ENCODE measurements at regions not wholly inside any gene's neighbourhood (a gene's known extent, or its start where the extent isn't known, plus 50 kb on each side); places are given as distances from the start of the nearest gene placed in this dataset.

GRCh38 chr3:148255981-148256969, 441.4 kb upstream of the AGTR1 start:
- H3K9me2 ChIP-seq (replicated peaks; ENCODE audit: insufficient read depth, low read length): no peaks in the 10 kb centered on the region
- no peak overlapping the region for H2AFZ ChIP-seq (ENCODE audit: low read depth, low read length, severe bottlenecking)
- no peak overlapping the region for H3K27ac ChIP-seq (ENCODE audit: low read depth, low read length)
- H3K9ac ChIP-seq (ENCODE audit: low read length): no peak overlapping the region
- no peaks in the 10 kb centered on the region for H3K9me3 ChIP-seq (ENCODE audit: insufficient read depth, low read length)
- TF ChIP-seq EZH2phosphoT487 (conservative IDR thresholded peaks at IDR 0.05; ENCODE audit: low read length): no peak
- TF ChIP-seq, protein P1, sequence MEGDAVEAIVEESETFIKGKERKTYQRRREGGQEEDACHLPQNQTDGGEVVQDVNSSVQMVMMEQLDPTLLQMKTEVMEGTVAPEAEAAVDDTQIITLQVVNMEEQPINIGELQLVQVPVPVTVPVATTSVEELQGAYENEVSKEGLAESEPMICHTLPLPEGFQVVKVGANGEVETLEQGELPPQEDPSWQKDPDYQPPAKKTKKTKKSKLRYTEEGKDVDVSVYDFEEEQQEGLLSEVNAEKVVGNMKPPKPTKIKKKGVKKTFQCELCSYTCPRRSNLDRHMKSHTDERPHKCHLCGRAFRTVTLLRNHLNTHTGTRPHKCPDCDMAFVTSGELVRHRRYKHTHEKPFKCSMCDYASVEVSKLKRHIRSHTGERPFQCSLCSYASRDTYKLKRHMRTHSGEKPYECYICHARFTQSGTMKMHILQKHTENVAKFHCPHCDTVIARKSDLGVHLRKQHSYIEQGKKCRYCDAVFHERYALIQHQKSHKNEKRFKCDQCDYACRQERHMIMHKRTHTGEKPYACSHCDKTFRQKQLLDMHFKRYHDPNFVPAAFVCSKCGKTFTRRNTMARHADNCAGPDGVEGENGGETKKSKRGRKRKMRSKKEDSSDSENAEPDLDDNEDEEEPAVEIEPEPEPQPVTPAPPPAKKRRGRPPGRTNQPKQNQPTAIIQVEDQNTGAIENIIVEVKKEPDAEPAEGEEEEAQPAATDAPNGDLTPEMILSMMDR (IDR thresholded peaks at IDR 0.05; ENCODE audit: insufficient read depth, low read length, poor library complexity, severe bottlenecking): no peak
- no peaks in the 10 kb centered on the region for H4K20me1 ChIP-seq (ENCODE audit: low read depth, low read length)
- H3K4me2 ChIP-seq (ENCODE audit: low read depth, low read length, poor library complexity, severe bottlenecking): no peak overlapping the region
- no peaks in the 10 kb centered on the region for H3K79me2 ChIP-seq (ENCODE audit: insufficient read depth, low read length)
- no peaks in the 10 kb centered on the region for H3K36me3 ChIP-seq (ENCODE audit: low read length)
- no peak overlapping the region for H3K4me3 ChIP-seq (ENCODE audit: insufficient read depth, low read length, poor library complexity, severe bottlenecking)
- H3F3A ChIP-seq (ENCODE audit: insufficient read depth): no peaks in the 10 kb centered on the region
- H3K27me3 ChIP-seq (ENCODE audit: low read length): no peaks in the 10 kb centered on the region

DNA sequence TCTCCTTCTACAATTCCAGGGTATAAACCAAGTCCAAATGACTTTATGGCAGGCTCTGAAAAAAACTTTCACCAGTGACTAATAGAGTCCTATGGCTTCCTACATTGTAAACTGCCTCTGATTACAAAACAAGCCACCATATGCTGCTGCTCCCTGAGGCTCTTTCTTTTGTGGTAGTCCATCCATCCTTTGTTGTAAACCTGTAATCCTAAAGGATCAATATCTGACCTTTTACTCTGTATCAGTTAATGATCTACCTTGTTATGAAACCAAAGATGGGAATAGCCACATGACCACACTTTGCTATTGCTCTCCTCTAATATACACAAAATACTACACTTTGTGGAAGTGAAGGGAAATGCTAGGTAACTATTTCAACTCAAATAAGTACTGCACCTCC, 434.7 kb upstream of the AGTR1 start:
- no peak overlapping the region for H3K9ac ChIP-seq (ENCODE audit: low read length)
- H3K4me3 ChIP-seq (ENCODE audit: insufficient read depth, low read length, poor library complexity, severe bottlenecking): no peak overlapping the region
- no peak overlapping the region for H2AFZ ChIP-seq (ENCODE audit: low read depth, low read length, severe bottlenecking)

DNA sequence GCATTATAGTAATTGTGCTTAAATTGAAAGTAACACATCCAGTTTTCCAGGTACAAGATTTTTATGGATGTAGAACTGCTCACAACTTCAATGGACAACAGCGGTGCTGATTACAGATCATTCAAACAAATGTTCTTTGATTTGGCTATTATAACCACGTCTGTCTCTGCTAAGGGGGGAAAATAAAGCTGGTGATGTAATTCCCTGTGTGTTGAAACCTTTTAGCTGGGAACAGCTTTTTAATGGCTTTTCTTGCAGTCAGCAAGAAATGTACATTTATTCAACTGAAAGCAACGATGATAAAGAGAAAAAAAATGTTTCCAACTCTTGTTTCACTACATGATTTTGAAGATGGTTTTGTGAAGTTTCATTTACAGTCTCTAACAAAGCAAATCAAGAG, 431.9 kb upstream of the AGTR1 start:
- Histone ChIP-seq H2AFZ (ENCODE audit: low read depth, low read length, severe bottlenecking) (no peak overlapping the region), H3K9ac (ENCODE audit: low read length) (no peak overlapping the region)

More for the DNA sequence above, 434.7 kb upstream of the AGTR1 start:
- H4K20me1 ChIP-seq (ENCODE audit: low read depth, low read length): no peaks in the 10 kb centered on the region
- H3K4me2 ChIP-seq (ENCODE audit: low read depth, low read length, poor library complexity, severe bottlenecking): no peak overlapping the region
- no peaks in the 10 kb centered on the region for H3K9me2 ChIP-seq (replicated peaks; ENCODE audit: insufficient read depth, low read length)
- TF ChIP-seq, protein P1 (IDR thresholded peaks at IDR 0.05; ENCODE audit: insufficient read depth, low read length, poor library complexity, severe bottlenecking): no peak
- no peak for TF ChIP-seq EZH2phosphoT487 (conservative IDR thresholded peaks at IDR 0.05; ENCODE audit: low read length)
- no peak overlapping the region for H3K27ac ChIP-seq (ENCODE audit: low read depth, low read length)
- H3K79me2 ChIP-seq (ENCODE audit: insufficient read depth, low read length): no peaks in the 10 kb centered on the region
- H3K27me3 ChIP-seq (ENCODE audit: low read length): no peaks in the 10 kb centered on the region
- H3K36me3 ChIP-seq (ENCODE audit: low read length): no peaks in the 10 kb centered on the region
- H3K9me3 ChIP-seq (ENCODE audit: insufficient read depth, low read length): no peaks in the 10 kb centered on the region
- H3F3A ChIP-seq (ENCODE audit: insufficient read depth): no peaks in the 10 kb centered on the region

More for the DNA sequence above, 431.9 kb upstream of the AGTR1 start:
- Histone ChIP-seq H3K27ac (ENCODE audit: low read depth, low read length) (no peak overlapping the region), H3K4me2 (ENCODE audit: low read depth, low read length, poor library complexity, severe bottlenecking) (no peak overlapping the region), H3K9me3 (ENCODE audit: insufficient read depth, low read length) (no peaks in the 10 kb centered on the region), H3K27me3 (ENCODE audit: low read length) (no peaks in the 10 kb centered on the region), H3F3A (ENCODE audit: insufficient read depth) (no peaks in the 10 kb centered on the region), H3K9me2 (replicated peaks; ENCODE audit: insufficient read depth, low read length) (no peaks in the 10 kb centered on the region), H4K20me1 (ENCODE audit: low read depth, low read length) (no peaks in the 10 kb centered on the region), H3K36me3 (ENCODE audit: low read length) (no peaks in the 10 kb centered on the region), H3K4me3 (ENCODE audit: insufficient read depth, low read length, poor library complexity, severe bottlenecking) (no peak overlapping the region), H3K79me2 (ENCODE audit: insufficient read depth, low read length) (no peaks in the 10 kb centered on the region)
- no peak for TF ChIP-seq EZH2phosphoT487 (conservative IDR thresholded peaks at IDR 0.05; ENCODE audit: low read length)
- TF ChIP-seq, protein P1 (IDR thresholded peaks at IDR 0.05; ENCODE audit: insufficient read depth, low read length, poor library complexity, severe bottlenecking): no peak
